AG10803 (cell line): ENCODE measurements at regions not wholly inside any gene's neighbourhood (a gene's known extent, or its start where the extent isn't known, plus 50 kb on each side); places are given as distances from the start of the nearest gene placed in this dataset.

Source experiments
- DNase-seq: peaks from one replicate; pipeline ENCODE4 v3.0.0; 2010; ENCODE audit warnings: low read depth
- H3K4me3 ChIP-seq: 2 replicates; pipeline ENCODE4 v1.5.1; 2011; ENCODE audit warnings: mild to moderate bottlenecking, low read length, control low read depth
- TF ChIP-seq, protein P1 (sequence below): conservative IDR thresholded peaks from 2 replicates; pipeline ENCODE4 v1.5.1; 2011; ENCODE audit warnings: mild to moderate bottlenecking, low read length, control low read depth, inconsistent platforms

DNA sequence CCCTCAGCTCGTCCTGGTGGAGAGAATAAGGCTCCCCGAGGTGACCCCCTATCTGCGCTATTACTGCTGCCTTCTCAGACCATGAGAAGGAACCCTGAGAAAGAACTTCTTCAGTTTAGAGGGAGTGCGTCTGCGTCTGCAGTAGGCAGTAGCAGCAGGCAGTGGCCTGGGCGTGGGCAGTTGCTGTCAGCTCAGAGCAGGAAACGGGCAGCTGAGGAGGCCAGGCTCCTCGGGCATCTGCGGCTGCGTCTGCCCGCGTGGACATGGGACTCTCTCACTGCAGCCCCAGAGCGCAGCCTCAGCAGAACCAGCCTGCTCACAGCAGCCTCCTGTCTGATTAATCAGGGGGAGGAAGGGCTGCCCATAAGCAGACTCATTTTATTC, 49.8 kb upstream of the FCN1 start:
- H3K4me3 ChIP-seq, result no peak overlapping the region
- TF ChIP-seq, protein P1, sequence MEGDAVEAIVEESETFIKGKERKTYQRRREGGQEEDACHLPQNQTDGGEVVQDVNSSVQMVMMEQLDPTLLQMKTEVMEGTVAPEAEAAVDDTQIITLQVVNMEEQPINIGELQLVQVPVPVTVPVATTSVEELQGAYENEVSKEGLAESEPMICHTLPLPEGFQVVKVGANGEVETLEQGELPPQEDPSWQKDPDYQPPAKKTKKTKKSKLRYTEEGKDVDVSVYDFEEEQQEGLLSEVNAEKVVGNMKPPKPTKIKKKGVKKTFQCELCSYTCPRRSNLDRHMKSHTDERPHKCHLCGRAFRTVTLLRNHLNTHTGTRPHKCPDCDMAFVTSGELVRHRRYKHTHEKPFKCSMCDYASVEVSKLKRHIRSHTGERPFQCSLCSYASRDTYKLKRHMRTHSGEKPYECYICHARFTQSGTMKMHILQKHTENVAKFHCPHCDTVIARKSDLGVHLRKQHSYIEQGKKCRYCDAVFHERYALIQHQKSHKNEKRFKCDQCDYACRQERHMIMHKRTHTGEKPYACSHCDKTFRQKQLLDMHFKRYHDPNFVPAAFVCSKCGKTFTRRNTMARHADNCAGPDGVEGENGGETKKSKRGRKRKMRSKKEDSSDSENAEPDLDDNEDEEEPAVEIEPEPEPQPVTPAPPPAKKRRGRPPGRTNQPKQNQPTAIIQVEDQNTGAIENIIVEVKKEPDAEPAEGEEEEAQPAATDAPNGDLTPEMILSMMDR, result no peak
- no peak for DNase-seq

DNA sequence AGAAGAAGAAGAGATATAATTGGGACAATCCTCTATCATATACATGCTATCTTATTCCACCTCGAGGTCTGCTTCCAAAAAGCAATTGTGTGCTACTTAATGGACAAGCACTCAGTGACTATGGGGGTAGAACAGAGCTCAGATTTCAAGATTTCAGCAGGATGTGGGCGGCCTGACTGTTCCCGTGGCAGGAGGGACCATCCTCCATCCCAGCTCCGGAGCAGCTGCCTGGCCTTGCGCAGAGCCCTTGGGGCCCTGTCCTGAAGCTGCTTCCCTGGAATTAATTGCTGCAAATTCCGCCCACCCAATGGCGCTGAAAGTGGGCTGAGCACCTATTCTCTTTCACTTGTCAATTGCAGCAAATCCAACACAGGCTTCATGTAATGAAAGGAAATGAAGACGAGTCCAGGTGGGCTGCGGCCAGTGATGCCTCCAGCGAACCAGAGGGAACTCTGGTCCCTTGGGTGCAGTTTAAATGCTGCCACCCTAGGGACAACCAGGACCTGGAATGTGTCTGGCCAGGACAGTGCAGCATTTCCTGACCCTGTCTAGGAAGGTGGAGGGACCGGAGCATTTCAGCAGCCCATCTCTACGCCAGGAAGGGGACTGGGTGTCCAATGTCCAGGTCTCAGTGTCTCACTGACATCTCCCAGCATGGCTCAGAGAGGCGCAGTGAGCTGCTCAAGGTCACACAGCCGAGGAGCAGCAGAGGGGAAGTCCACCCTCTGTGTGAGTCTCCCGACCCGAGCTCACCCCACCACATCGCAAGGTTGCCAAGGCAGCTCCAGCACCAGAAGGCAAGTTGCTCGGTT, 50.5 kb upstream of the FCN1 start:
- TF ChIP-seq, protein P1, result no peak
- no peak for DNase-seq
- no peak overlapping the region for H3K4me3 ChIP-seq

DNA sequence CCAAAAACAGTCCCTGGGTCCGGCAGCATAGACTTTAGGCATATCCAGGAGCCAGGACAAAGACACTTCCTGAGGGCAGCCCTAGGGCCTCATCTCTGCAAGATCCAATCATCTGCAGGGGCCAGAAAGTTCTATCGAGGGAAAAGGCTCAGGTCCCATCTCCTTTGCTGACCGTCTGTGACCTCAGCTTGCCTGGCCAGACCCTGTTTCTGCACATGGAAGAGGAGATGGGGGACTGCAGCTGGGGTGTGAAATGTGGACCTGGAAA, 51.0 kb upstream of the FCN1 start:
- no peak overlapping the region for H3K4me3 ChIP-seq
- no peak for DNase-seq
- TF ChIP-seq, protein P1, result no peak

DNA sequence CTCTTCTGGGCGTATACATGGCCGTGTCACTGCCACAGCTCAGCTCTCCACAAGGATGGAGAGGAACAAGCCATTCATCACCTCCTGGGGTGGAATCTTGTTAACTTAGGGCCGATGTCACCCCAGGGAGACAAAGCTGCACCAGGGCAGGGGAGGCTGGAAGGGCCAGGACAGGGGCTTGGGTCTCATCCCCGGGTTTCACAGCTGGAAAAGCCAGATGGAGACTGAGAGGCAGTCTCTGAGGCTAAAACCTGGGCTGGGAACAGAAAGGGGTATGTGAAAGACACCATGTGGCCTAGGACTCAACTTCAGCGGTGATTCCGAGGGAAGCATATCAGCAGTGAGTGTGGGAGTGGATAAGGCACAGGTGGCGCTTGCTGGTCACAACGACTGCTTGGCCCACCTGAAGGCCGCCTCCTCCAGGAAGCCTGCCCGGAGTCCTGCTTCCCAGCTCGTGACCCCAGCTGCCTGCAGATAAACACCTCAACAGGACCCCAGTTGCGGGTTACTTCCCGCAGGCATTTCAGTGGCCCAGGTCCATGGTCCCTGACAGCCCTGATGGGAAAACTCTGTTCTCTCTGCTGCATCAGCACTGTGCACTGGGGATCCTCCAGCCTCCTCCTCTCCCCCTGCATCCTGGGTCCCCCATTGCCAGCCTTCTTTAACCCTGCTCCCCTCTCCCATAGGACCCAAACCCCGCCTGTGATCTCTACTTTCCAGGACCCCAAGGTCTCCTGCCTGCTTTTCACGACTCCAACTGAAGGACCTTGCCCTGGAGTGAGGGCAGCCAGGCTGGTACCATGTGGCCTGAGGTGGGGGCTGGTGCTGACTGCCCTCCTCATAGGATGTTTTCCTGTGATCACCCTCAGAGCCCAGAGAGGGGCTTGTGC, 51.7 kb upstream of the FCN1 start:
- no peak for DNase-seq
- no peak overlapping the region for H3K4me3 ChIP-seq
- TF ChIP-seq, protein P1, result no peak

DNA sequence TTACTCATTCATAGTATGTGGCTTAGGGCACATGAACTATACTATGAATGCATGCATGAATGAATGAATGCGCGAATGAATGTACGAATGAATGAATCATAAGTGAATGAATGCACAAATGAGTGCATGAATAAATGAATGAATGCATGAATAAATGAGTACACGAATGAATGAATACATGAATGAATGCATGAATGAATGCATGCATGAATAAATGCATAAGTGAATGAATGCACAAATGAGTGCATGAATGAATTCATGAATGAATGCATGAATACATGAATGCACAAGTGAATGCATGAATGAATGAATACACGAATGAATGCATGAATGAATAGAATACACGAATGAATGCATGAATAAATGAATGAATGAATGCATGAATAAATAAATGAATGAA, 52.5 kb upstream of the FCN1 start:
- TF ChIP-seq, protein P1, result no peak
- H3K4me3 ChIP-seq, result no peak overlapping the region
- no peak for DNase-seq

DNA sequence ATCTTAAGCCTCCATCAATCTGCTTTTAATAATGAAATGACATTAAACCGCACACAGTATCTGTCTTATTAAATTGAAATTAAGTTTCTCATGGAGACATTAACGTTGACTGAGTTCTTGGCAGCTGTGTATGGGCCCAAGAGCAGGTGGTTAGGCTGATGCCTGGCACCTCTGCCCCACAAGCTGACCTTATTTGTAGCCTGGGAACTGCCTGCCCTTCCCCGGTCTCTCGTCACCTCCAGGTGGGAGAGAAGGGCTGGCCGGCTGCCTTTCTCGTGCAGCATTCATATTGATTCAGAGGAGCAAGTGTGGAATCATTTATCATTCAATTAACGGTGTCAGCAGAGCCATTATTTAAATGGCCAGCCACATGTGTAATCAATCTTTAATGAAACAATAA, 53.0 kb upstream of the FCN1 start:
- TF ChIP-seq, protein P1, result no peak
- DNase-seq, result no peak
- no peak overlapping the region for H3K4me3 ChIP-seq

DNA sequence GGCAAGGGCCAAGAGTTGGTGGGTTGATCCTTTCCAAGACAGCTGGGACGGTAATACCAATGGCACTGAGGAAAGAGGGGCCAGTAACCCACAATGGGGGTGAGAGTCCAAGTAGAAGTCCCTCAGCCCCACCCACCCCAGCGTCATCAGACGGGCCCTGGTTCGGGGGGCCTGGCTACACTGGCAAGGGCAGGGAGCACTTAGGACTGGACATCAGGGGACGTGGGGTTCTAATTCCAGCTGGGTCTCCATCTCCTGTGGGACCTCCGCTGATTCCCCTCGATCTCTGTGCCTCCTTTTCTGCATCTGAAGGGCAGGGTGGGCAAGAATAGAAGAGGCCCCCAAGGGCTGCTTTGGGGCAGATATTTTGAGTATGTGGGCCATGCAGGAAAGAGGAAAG, 53.5 kb upstream of the FCN1 start:
- no peak for DNase-seq
- no peak overlapping the region for H3K4me3 ChIP-seq
- TF ChIP-seq, protein P1, result no peak
